Naive thymus-derived CD4-positive, alpha-beta T cell (primary cell): ENCODE measurements at regions not wholly inside any gene's neighbourhood (a gene's known extent, or its start where the extent isn't known, plus 50 kb on each side); places are given as distances from the start of the nearest gene placed in this dataset.

ENCODE experiments used
- ATAC-seq: fragments of 150-1000 bp; cut with Tn5 transposase; 2 replicates; pipeline ENCODE4 v1.10.0; 2021; ENCODE audit warnings: mild to moderate bottlenecking, moderate library complexity
- CTCF ChIA-PET: fragments of 350-600 bp; sonication (Branson Sonifier 250); formaldehyde crosslinking; loops from one replicate; lab custom pipeline; 2021; ENCODE audit warnings: antibody characterized with exemption; lab: Charles Lee
- POLR2A ChIA-PET: fragments of 350-600 bp; sonication (Branson Sonifier 250); formaldehyde crosslinking; loops from one replicate; lab custom pipeline; 2021; ENCODE audit warnings: antibody characterized with exemption, inconsistent platforms; lab: Charles Lee
- DNase-seq, 9 donors: peaks; one replicate each; pipeline versions ENCODE4 v3.0.0 to v3.0.0-alpha.2; 2020 to 2022; ENCODE audit warnings: mixed read lengths in 1 of 9
- H3K27ac ChIP-seq: one replicate; pipeline ENCODE4 v1.7.0; 2013; ENCODE audit warnings: mild to moderate bottlenecking, low read depth, low read length, moderate library complexity
- H3K27me3 ChIP-seq, 2 donors: one replicate each; pipeline ENCODE4 v1.7.0; 2013; ENCODE audit warnings: low read length in 2 of 2, mild to moderate bottlenecking in 2 of 2, moderate library complexity in 2 of 2; ENCODE audit not compliant: control insufficient read depth in 2 of 2, insufficient read depth in 2 of 2
- H3K36me3 ChIP-seq, 3 experiments: 1 replicate in 2 of 3; 2 replicates in 1 of 3; pipeline ENCODE4 v1.7.0; 2013; ENCODE audit warnings: low read length in 3 of 3, mild to moderate bottlenecking in 3 of 3, moderate library complexity in 1 of 3; ENCODE audit not compliant: insufficient read depth in 3 of 3, control insufficient read depth in 2 of 3
- H3K4me1 ChIP-seq, 2 donors: one replicate each; pipeline ENCODE4 v1.7.0; 2013; ENCODE audit warnings: low read length in 2 of 2, mild to moderate bottlenecking in 2 of 2, moderate library complexity in 1 of 2; ENCODE audit not compliant: control insufficient read depth in 2 of 2, insufficient read depth in 2 of 2
- H3K4me3 ChIP-seq: 2 replicates; pipeline ENCODE4 v1.7.0; 2013; ENCODE audit warnings: mild to moderate bottlenecking, low read length
- H3K9me3 ChIP-seq, 3 experiments: 1 replicate in 2 of 3; 2 replicates in 1 of 3; pipeline ENCODE4 v1.7.0; 2013; ENCODE audit warnings: low read length in 3 of 3; ENCODE audit not compliant: control insufficient read depth in 2 of 3
- H3K27ac Mint-ChIP-seq, 9 donors: one replicate each; pipeline ENCODE4 v1.8.0; 2020 to 2022; ENCODE audit warnings: mixed read lengths in 9 of 9, mild to moderate bottlenecking in 8 of 9, moderate library complexity in 5 of 9, inconsistent platforms in 2 of 9
- H3K27me3 Mint-ChIP-seq, 5 donors: one replicate each; pipeline ENCODE4 v1.8.0; 2021 to 2022; ENCODE audit warnings: mixed read lengths in 5 of 5, mild to moderate bottlenecking in 1 of 5
- H3K36me3 Mint-ChIP-seq, 5 donors: one replicate each; pipeline ENCODE4 v1.8.0; 2020 to 2022; ENCODE audit warnings: mixed read lengths in 5 of 5, mild to moderate bottlenecking in 3 of 5, inconsistent platforms in 1 of 5
- H3K4me1 Mint-ChIP-seq, 7 donors: one replicate each; pipeline ENCODE4 v1.8.0; 2020 to 2022; ENCODE audit warnings: mixed read lengths in 7 of 7, mild to moderate bottlenecking in 3 of 7, inconsistent platforms in 1 of 7
- H3K4me3 Mint-ChIP-seq, 10 donors: one replicate each; pipeline ENCODE4 v1.8.0; 2020 to 2022; ENCODE audit warnings: mild to moderate bottlenecking in 10 of 10, mixed read lengths in 10 of 10, moderate library complexity in 6 of 10, inconsistent platforms in 2 of 10
- H3K9me3 Mint-ChIP-seq, 11 donors: one replicate each; pipeline ENCODE4 v1.8.0; 2020 to 2022; ENCODE audit warnings: mixed read lengths in 11 of 11, mild to moderate bottlenecking in 4 of 11, inconsistent platforms in 1 of 11, moderate library complexity in 1 of 11
- intact Hi-C, 2 donors: fragments of 100-400 bp; cut with micrococcal nuclease; formaldehyde crosslinking; loops; one replicate each; pipeline ENCODE4 v1.15.1; 2023

DNA sequence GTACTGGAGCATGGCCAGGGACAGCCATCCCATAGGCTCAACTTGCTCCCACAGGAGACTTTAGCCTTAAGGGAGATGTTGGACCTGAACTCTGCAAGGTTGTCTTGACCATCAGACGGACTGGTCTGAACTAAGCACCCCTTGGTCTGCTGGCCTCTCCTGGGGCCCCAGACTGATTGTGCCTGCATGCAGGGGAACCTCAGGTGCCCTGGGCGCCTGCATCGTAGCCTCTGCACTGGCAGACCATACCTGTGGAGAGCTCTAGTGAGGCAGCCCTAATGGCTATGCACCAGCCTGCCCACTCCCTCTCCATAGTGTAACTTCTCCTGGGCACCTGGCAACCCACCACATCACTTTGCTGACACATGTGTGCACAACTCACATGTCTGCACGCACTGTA, 395.6 kb downstream of the ZPLD1 start:
- no peaks in the 10 kb centered on the region for H3K36me3 Mint-ChIP-seq
- Histone ChIP-seq H3K27me3 (no peaks in the 10 kb centered on the region), H3K4me3 (no peak overlapping the region), H3K27ac (no peak overlapping the region), H3K9me3 (no peaks in the 10 kb centered on the region), H3K36me3 (no peaks in the 10 kb centered on the region), H3K4me1 (no peaks in the 10 kb centered on the region)
- ATAC-seq: no peak
- no peak overlapping the region for H3K4me3 Mint-ChIP-seq
- no peak for DNase-seq
- H3K9me3 Mint-ChIP-seq: peaks cover 0 to 7% (median 0%) of the 10 kb centered on the region in 11 donors
- ChIA-PET POLR2A (no interaction called here), CTCF (no interaction called here)
- H3K4me1 Mint-ChIP-seq: no peaks in the 10 kb centered on the region
- H3K27me3 Mint-ChIP-seq: no peaks in the 10 kb centered on the region
- intact Hi-C loops: no loop called here
- H3K27ac Mint-ChIP-seq: no peak overlapping the region

DNA sequence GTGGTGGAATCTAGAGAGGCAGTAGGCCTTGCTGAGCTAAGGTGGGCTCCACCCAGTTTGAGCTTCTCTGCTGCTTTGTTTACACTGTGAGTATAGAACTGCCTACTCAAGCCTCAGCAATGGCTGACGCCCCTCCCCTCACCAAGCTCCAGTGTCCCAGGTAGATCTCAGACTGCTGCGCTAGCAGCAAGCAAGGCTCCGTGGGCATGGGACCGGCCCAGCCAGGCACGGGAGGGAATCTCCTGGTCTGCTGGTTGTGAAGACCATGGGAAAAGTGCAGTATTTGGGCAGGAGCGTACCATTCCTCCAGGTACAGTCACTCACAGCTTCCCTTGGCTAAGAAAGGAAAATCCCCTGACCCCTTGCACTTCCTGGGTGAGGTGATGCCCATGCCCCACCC, 407.1 kb downstream of the ZPLD1 start:
- H3K27ac Mint-ChIP-seq: no peak overlapping the region
- intact Hi-C loops: no loop called here
- no peak for DNase-seq
- Histone ChIP-seq H3K36me3 (no peaks in the 10 kb centered on the region), H3K4me1 (no peaks in the 10 kb centered on the region), H3K27ac (no peak overlapping the region), H3K4me3 (no peak overlapping the region), H3K9me3 (no peaks in the 10 kb centered on the region), H3K27me3 (no peaks in the 10 kb centered on the region)
- ATAC-seq: no peak
- H3K4me3 Mint-ChIP-seq: no peak overlapping the region
- no peaks in the 10 kb centered on the region for H3K4me1 Mint-ChIP-seq
- peaks cover 0 to 15% (median 8%) of the 10 kb centered on the region in 11 donors for H3K9me3 Mint-ChIP-seq
- H3K27me3 Mint-ChIP-seq: no peaks in the 10 kb centered on the region
- no peaks in the 10 kb centered on the region for H3K36me3 Mint-ChIP-seq
- POLR2A ChIA-PET: no interaction called here
- CTCF ChIA-PET: no interaction called here

DNA sequence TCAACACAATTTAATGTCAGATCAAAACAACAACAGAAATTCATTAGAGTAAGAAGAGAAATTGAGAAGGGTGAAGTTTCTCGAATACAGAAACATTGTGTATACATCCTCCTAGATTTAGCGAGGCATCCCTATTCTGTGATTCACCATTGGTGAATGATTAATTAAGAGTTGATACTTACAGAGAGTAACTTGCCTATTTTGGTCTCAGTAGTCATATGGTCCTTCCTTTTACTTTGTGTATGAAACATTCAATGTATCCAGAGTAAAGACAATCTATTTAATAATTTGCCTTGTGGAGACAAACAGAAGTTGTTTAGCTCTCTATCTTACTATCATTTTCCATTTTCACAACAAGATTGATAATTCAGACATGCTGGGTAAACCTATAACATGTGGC, 432.0 kb downstream of the ZPLD1 start:
- Mint-ChIP-seq H3K36me3 (no peaks in the 10 kb centered on the region), H3K27me3 (no peaks in the 10 kb centered on the region), H3K4me1 (no peaks in the 10 kb centered on the region), H3K27ac (no peak overlapping the region), H3K9me3 (peaks cover 0 to 2% (median 0%) of the 10 kb centered on the region in 11 donors), H3K4me3 (no peak overlapping the region)
- no peaks in the 10 kb centered on the region for H3K9me3 ChIP-seq
- intact Hi-C loops: no loop called here
- H3K27ac ChIP-seq: no peak overlapping the region
- no peaks in the 10 kb centered on the region for H3K27me3 ChIP-seq
- H3K4me3 ChIP-seq: no peak overlapping the region
- ChIA-PET POLR2A (no interaction called here), CTCF (no interaction called here)
- H3K4me1 ChIP-seq: no peaks in the 10 kb centered on the region
- DNase-seq (no peak), ATAC-seq (no peak)
- no peaks in the 10 kb centered on the region for H3K36me3 ChIP-seq

DNA sequence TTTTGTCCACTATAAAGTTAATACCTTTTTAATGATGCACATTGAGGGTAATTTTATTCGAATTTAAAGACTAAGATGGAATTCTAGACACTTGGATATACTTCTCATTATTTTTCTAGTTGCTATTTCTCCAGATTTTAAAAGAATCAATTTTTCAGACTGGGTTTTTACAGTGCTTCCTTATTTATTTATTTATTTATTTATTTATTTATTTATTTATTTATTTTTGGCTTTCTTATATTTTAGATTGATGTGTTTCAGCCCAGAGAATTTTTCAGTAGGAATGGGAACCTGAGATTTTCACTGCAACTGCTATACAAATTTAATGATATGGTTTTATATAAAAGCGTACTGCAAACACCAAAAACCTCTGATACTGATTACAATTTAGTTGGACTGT, 448.7 kb downstream of the ZPLD1 start:
- Histone ChIP-seq H3K4me3 (no peak overlapping the region), H3K27me3 (no peaks in the 10 kb centered on the region), H3K4me1 (no peaks in the 10 kb centered on the region), H3K9me3 (no peaks in the 10 kb centered on the region), H3K36me3 (no peaks in the 10 kb centered on the region), H3K27ac (no peak overlapping the region)
- ATAC-seq: no peak
- no peaks in the 10 kb centered on the region for H3K36me3 Mint-ChIP-seq
- H3K4me3 Mint-ChIP-seq: no peak overlapping the region
- no peak overlapping the region for H3K27ac Mint-ChIP-seq
- ChIA-PET CTCF (no interaction called here), POLR2A (no interaction called here)
- intact Hi-C loops: no loop called here
- peaks cover 0 to 1% (median 0%) of the 10 kb centered on the region in 11 donors for H3K9me3 Mint-ChIP-seq
- H3K4me1 Mint-ChIP-seq: no peaks in the 10 kb centered on the region
- no peak for DNase-seq
- no peaks in the 10 kb centered on the region for H3K27me3 Mint-ChIP-seq

DNA sequence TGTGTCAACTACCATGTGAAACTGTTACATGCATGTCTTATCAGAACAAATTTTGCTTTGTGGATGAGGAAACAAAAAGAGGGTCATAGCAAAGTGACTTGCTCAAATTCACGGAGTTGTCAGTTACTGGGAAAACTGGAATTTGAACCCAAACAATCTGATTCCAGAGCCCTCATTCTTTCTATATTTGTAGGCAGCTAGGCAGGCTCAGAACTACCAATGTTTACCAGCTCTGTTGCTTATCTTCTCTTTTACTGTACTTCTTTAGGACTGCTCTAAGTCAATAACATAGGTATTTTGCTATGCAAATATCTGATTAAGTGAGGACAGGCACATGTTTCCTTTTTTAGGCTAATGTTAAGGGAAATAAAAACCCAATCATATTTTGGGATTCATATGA, 450.5 kb downstream of the ZPLD1 start:
- H3K4me1 ChIP-seq: no peaks in the 10 kb centered on the region
- H3K27me3 ChIP-seq: no peaks in the 10 kb centered on the region
- H3K36me3 ChIP-seq: no peaks in the 10 kb centered on the region
- no peak overlapping the region for H3K27ac Mint-ChIP-seq
- no peaks in the 10 kb centered on the region for H3K9me3 ChIP-seq
- POLR2A ChIA-PET: no interaction called here
- no peak overlapping the region for H3K27ac ChIP-seq
- CTCF ChIA-PET: no interaction called here
- intact Hi-C loops: no loop called here
- H3K4me1 Mint-ChIP-seq: no peaks in the 10 kb centered on the region
- H3K27me3 Mint-ChIP-seq: no peaks in the 10 kb centered on the region
- DNase-seq: no peak
- no peak for ATAC-seq
- peaks cover 0 to 1% (median 0%) of the 10 kb centered on the region in 11 donors for H3K9me3 Mint-ChIP-seq
- H3K36me3 Mint-ChIP-seq: no peaks in the 10 kb centered on the region
- no peak overlapping the region for H3K4me3 ChIP-seq
- no peak overlapping the region for H3K4me3 Mint-ChIP-seq

DNA sequence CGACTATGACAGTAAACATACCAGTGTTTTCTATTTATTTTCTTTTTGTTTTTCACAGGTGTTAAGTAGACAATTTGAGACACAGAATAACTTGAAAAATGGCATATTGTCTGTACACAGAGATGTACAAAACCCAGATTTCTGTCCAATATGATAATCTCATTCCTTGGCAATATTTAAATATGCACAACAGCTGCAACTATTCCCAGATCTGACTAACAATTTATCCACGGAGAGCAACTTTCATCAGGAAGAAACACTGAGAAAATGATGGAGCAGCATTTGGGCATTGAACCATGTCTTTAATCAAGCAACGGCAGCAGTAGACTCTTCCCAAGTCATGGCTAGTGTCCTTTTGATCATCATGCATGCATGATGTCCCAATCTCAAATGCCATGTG, 452.6 kb downstream of the ZPLD1 start:
- CTCF ChIA-PET: no interaction called here

DNA sequence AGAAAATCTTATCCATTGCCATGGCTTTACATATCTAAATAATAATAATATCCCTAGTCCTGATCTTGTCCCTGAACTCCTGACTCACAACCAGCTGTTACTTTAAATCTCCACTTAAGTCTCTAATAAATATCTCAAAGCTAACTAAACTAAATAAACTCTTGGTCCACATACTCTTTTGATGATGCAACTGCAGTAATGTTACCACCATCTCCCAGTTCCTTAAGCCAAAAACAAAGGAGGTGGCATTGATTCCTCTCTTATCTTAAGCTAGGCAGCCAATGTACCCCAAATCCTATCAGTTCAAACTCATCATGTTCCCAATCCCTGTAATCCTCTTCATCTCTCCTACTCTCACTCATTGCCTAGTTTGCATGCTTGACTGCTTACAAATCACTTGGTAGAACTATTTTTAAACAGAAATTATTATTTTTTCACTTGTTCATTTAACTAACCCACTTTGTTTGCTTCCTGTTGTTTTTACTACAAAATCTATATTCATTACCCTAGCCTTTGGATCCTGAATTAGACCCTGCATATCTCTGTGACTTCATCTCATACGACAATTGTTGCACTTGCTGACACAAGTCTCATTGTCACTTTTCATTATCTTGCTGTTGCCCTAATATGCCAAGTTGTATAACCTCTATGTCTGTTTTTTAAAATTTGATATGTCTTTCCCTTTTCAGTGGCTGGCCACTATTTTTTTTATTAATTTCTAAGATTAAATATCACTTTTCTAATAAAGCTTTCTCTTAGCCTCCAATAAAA, 462.2 kb downstream of the ZPLD1 start:
- H3K9me3 Mint-ChIP-seq: peaks cover 0 to 6% (median 0%) of the 10 kb centered on the region in 11 donors
- ChIA-PET POLR2A (no interaction called here), CTCF (no interaction called here)

More for the DNA sequence above, 452.6 kb downstream of the ZPLD1 start:
- POLR2A ChIA-PET: no interaction called here
- Mint-ChIP-seq H3K36me3 (no peaks in the 10 kb centered on the region), H3K27ac (no peak overlapping the region), H3K4me3 (no peak overlapping the region), H3K27me3 (no peaks in the 10 kb centered on the region), H3K4me1 (no peaks in the 10 kb centered on the region), H3K9me3 (peaks cover 0 to 1% (median 0%) of the 10 kb centered on the region in 11 donors)
- Histone ChIP-seq H3K36me3 (no peaks in the 10 kb centered on the region), H3K4me3 (no peak overlapping the region), H3K9me3 (no peaks in the 10 kb centered on the region), H3K27me3 (no peaks in the 10 kb centered on the region), H3K4me1 (no peaks in the 10 kb centered on the region), H3K27ac (no peak overlapping the region)
- no peak for ATAC-seq
- intact Hi-C loops: no loop called here
- no peak for DNase-seq

More for the DNA sequence above, 462.2 kb downstream of the ZPLD1 start:
- Histone ChIP-seq H3K36me3 (no peaks in the 10 kb centered on the region), H3K9me3 (no peaks in the 10 kb centered on the region), H3K27me3 (no peaks in the 10 kb centered on the region), H3K27ac (no peak overlapping the region), H3K4me1 (no peaks in the 10 kb centered on the region), H3K4me3 (no peak overlapping the region)
- H3K27ac Mint-ChIP-seq: no peak overlapping the region
- intact Hi-C loops: no loop called here
- no peaks in the 10 kb centered on the region for H3K36me3 Mint-ChIP-seq
- no peak overlapping the region for H3K4me3 Mint-ChIP-seq
- DNase-seq (no peak), ATAC-seq (no peak)
- no peaks in the 10 kb centered on the region for H3K27me3 Mint-ChIP-seq
- H3K4me1 Mint-ChIP-seq: no peaks in the 10 kb centered on the region
